HG02973 (cell line): ENCODE measurements at regions not wholly inside any gene's neighbourhood (a gene's known extent, or its start where the extent isn't known, plus 50 kb on each side); places are given as distances from the start of the nearest gene placed in this dataset.

Experiments
- ATAC-seq: cut with Tn5 transposase; IDR thresholded peaks from one replicate; pipeline ENCODE4 v1.9.1; 2021; ENCODE audit warnings: moderate library complexity; ENCODE audit not compliant: unreplicated experiment

DNA sequence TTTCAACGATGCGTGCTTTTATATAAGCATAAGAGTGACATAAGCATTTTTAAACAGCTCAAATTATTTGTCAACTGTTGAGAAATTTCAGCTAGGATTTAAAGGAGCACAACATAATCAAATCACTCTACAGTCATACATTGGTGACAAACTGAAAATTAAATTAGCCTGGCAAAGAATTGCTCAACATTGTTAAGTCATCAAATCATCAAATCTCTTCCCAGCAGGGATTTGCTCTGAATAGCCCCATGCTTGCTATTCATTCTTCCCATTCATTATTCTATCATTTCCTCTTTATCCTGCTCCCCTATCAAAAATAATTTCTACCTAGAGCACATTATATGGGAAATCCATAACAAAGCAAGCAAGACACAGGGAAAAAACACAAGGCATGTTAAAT lies 198.7 kb upstream of the LUZP2 start:
- no peak for ATAC-seq

DNA sequence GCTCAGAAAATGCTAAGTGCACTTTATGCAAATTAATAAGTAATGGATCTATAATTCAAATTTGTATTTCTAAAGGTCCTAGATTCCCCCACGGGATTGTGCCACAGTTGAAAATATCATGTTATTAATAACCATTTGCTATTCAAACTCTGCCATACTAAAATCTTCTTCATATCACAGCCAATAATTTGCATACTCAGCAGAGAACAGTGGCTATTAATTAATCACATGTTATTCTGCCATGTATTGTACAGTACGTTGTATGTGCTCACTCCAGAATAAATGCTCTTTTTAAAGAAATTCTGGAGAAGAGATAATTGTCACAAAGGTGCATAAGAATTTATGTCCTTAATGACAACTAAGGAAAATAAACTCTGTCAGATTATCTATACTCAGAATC lies 184.9 kb upstream of the LUZP2 start:
- ATAC-seq = no peak

DNA sequence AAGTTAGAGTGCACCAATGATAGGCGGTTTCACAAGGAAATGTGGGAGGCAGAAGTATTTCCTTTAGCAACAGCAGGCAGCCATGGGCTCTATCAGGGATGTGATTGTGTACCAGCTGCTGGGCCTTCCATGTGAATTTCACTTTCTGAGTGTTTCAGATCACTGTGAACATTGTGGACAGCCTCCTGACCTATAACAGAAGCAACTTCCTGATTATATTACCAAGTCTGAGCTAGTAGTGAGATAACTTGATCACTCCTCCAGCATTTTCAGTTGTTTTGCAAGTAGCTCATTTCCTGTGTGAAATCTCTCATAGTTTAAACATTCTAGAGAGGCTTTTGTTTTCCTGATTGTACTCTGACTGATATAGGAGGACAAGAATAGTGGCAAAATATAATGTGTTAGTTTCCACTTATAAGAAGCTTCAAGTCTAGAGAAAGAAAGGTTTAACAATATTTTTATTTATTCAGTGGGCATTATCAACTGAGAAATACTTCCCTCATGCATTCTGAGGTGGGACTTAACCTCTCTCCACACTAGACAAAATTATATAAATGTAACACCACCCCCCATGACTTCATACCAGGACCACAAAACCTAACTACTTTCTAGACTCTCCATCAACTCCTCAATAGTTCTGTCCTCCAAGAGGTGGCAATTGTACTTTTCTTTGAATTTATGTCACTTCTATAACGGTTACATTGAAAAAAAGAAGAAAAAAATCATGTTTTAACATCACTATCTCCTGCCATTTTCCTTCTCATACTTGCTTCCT lies 184.2 kb upstream of the LUZP2 start:
- ATAC-seq = no peak

DNA sequence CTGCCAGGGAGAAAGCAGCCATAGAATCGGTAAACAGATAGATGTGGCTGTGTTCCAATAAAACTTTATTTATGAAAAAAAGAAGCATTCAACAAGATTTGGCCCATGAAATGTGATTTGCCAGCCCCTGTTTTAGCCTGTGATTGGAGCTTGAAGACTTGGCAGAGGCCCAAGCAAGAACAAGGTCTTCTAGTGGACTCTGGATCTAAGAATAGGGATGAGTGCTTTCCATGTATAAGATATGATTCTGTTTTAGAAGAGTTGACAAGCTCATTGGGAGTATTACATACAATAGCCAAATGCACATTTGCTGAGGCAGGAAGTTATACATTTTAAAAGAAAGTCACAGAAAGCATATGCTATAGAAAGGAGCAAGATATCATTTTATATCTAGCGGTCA lies 175.6 kb upstream of the LUZP2 start:
- no peak for ATAC-seq

DNA sequence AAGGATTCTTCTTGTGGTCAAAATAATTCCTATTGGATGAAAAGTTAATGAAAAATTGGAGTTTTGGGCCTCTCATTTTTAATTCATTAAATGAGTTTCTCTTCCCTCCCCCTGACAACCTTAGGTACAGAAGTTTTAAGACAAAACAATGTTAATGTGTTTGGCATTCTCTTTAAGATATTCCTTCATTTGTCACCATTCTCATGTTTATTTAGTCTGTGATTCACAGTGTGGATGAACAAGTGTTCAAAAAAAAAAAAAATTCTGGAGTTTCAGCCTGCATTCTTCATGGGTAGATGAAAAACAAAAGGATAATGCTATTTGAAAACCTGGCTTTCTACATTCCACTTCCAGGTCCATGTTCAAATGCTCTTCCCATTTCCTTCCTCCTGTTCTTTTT lies 172.6 kb upstream of the LUZP2 start:
- ATAC-seq = no peak

DNA sequence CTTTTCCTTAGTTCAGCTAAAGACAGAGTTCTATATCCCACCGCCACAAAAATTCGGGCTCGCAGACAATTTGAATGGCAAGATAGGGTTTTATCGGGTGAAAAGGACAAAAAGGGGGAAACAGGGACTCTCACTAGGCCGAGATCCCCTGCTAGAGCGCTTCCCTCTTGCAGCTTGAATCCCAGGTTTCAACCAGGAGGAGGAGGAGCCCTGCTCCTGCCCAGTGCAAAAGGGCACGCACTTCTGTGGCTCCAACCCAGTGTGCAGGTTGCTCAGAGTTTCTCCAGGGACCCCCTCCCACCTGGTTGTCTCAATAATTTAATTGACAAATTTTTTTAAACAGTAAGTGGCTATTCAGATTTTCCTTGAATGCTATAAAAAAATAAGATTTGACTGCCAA lies 152.6 kb upstream of the LUZP2 start:
- ATAC-seq = no peak

DNA sequence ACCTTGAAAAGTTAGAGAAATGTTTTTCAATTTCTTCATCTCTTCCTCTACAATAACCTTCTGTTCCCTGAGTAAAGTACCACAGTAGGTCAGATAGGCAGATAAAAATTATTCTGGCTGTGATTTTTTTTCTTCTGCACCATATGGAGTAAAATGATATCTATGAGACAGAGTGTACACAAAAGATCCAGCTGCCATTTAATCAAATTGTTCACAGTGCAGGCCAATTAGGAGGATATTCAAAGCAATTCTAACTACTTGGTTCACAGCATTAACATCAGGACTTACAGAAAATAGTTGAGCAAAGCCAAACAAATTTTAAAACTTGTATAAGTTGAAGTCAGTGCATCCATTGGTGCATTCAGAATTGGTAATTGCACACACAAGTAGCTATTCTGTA lies 147.9 kb upstream of the LUZP2 start:
- no peak for ATAC-seq

DNA sequence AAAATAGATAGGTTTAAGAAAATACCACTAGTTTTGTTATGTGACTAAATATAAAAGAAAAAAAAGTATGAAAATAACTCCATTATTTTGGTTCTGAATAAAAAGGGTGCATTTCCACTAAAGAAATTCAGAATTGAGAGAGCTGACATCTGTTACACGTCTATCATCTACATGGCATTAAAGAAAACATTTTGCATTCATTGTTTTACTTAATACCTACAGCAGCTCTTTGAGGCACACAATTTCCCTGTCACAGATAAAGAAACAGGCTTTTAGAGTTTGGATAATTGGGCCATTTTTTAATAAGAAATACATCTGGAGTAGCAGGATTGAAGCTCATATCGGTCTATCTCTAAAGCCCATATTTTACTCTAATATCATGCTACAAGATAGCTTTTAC lies 145.7 kb upstream of the LUZP2 start:
- no peak for ATAC-seq

DNA sequence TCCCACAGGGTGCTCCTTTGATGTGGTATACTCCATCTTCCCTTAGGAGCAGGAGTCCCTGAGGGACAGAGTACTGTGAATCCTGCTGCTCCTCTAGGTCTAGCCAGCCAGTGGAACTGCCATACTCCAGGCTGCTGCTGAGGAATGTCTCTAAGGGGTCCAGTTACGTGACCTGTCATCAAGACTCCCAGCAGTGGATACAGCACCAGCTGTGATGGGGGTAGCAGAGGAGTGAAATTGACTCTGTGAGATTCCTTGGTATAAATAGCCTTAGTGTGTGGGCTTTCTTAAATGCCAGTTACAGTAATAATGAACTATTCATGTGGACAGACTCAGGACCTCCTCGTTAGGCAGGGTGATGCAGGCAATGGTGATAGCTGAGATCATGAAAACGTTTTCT lies 140.4 kb upstream of the LUZP2 start:
- no peak for ATAC-seq

DNA sequence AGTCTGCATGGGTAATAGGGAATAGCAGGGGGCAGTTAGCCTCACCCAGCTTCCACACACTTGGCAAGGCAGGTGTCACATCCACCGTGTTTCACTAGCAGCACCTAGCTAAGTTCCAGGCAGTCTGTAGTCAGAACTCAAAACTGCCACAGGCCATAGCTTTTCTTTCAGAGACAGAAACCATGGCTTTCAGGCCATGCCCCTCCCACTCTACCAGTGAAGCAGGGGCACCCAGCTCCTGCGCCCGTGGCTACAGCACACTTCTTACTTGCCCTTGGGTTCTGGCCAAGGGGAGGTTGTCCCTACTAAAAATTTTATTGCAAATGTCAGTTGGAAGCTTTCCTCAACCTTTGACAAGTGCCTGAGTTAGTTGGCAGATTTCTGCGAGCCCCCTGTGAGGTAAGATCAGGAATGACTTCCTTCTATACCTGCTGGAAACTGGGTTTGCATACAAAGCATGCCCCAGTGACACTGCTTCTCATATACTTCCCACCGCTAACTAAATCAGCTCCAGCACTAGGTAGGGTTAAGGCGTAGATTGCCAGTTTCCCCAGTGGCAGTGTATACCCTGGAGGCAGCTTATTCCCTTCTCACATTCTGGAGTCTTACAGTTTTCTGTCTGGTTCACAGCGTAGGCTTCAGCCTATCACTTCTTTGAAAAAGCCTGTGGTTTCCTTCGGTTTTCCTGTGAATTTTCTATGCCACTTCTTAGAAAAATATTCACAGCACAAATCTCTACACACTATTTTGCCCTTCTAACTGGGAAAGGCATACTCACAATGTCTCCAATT lies 139.0 kb upstream of the LUZP2 start:
- no peak for ATAC-seq

DNA sequence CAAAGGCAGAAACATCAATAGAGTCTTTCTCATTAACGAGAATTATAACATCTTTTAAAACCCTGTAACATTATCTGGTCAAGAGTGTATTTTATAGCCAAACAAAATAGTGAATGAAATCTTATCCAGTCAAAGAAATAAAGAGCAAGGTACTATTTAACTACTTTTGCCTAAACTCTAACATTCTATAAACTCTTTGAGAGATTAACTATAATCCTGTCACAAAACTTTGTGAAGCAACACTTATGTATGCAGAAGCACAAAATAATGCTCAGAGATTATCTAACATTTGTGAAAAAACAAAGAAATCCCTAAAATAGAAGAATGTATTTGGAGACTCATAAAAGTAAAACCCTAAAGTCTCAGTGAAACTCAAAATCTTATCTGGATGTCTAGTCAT lies 124.4 kb upstream of the LUZP2 start:
- ATAC-seq = no peak

DNA sequence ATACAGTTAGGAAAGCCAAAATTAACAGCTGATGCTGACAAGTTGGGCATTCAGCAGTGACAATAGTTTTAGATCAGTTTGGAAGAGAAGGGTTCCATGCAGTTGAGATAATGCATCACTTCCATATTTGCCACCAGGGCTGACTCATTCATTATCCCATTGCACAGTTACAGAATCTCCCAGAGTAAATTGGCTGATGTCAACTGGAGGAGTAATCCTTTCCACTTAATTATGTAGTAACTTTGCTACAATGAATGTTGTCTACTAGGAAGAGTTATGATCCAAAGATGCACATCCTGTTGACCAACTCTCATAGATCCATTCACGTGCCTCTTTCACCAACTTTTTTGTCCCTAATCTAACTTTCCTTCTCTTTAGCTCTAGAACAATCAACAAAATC lies 123.3 kb upstream of the LUZP2 start:
- ATAC-seq = no peak

DNA sequence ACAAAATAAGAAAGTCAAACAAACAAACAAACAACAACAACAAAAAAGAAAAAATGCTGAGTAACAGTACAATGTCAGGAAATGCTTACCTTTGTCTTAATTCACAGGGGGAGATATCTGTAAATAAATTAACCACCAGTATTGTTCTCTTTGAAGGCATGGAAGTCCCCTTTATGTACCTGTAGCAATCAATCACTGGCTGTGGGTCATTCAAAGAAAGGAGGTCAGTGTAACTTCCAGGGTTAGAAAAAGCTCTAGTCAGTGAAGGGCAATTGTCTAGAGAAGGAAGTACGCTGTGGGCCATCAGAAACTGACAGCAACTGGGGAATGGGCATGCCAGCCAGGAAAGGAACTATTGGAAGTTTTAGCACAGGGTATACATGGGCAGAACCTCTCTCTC lies 121.5 kb upstream of the LUZP2 start:
- ATAC-seq = no peak

DNA sequence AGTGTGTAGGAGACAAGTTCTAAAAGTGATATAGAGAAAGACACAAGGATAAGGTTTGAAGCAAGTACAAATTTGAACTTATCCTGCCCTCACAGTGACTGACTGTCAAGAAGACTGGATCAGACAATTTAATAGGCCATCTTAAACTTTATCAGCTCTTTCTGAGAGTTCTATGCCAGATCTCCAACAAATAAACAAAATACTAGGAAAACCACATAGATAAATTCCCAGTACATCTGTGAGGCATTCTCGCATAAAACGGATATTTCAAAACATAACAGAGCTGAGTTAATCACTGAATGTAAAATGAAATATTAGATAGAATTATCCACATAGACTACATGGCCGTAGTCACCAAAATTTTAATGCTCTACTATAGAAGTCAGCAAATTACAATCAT lies 120.9 kb upstream of the LUZP2 start:
- ATAC-seq = no peak

DNA sequence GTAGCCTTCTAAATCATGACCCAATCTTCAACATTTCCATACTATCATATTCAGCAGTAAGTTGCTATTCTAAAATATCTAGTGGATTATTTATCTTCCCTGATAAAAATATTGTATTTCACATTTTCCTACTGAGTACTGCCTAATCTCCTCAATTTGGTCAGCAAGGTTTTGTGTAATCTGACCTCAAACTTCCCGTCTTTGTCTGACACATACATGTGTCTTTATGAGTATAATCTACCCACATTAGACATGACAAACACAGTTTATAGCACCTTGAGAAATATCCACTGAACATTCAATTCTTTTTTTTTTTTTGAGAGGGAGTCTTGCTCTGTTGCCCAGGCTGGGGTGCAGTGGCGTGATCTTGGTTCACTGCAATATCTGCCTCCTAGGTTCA lies 113.7 kb upstream of the LUZP2 start:
- ATAC-seq = no peak

DNA sequence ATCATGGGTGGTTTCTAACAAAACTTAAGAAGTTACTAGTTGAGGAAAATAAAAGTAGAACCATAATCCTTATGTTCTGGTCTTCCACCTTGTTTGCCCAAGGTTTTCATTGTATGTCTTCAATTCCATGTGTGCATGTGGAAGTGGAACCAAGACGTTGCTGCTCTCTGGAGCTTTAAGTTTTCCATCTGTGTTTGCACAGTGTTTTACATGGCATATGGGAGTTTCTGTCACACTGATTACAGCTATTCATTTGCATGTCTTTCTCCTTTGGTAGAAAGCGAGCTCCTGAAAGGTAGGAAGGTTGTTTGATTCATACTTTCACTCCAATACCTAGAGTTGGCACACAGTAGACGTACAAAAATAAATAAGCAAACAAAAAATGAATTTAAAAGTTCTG lies 112.6 kb upstream of the LUZP2 start:
- ATAC-seq = no peak

DNA sequence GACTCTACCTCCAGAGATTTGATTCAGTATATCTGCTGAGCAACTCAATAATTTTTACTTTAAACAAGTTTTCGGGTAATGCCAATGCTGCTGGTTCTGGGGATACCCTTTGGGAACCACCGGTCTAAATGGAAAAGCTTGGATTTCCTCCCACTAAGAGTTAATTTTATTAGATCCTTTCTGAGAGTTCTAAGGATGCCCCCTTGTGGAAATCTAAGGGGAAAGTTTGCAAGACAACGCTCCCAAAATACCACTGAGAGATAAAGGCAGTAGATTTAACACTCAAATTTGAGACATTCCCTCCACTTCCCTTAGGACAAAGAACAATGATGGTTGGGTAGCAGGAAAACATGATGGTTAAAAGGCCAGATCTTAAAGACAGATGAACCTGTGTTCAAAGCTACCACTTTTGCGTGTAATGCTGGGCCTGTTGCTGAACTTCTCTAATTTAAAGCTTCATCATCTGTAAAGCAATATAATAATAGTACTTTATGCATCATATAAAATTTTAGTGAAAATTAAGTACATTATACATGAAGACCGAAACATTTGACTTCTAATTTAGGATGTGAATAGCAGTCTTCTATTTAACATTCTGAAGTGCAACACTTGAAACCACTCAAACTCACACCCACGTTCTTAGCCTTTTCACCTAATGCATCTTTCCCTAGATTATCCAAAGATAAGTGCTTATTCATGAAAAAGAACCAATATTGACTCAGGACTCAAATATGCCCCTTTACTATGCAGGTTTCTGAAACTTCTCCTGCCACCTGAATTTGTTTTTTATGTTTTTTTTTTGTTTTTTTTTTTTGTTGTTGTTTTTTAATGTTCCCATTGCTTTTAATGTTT lies 110.1 kb upstream of the LUZP2 start:
- ATAC-seq = no peak

DNA sequence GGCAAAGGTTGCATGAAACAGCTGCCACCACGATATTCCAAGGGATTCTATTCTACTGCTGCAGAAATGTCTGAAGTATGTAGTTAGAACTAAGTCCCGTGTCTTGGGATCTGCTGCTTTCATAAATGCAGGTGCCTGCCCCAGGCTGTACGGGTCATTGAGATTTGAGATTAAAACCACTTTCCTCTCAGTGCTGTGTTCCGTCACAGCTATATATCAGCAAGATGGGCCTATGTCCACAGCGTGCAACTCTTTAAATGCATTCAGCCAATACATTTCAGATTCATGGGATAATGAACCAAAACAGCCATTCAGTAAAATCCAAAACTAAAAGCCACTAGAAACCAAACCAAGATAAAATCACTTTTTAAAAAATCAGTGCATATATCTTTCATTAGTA lies 107.3 kb upstream of the LUZP2 start:
- no peak for ATAC-seq

DNA sequence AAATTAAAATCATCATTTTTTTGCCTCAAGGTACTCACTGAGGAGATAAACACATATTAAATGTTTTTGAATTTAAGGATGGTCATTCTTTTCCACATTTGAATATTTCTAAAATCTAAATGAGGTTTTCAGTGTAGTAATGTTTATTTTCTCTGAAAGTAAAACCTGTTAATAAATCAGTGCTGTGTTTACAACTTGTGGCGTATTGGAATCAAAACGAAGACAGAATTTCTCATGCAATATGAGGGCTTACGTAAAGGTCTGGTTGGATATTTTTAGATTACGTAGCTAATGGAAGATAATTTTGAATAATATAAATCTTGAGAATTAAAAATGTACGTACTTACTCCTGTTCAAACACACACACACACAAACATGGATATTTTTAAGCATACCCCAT lies 106.8 kb upstream of the LUZP2 start:
- ATAC-seq = no peak

DNA sequence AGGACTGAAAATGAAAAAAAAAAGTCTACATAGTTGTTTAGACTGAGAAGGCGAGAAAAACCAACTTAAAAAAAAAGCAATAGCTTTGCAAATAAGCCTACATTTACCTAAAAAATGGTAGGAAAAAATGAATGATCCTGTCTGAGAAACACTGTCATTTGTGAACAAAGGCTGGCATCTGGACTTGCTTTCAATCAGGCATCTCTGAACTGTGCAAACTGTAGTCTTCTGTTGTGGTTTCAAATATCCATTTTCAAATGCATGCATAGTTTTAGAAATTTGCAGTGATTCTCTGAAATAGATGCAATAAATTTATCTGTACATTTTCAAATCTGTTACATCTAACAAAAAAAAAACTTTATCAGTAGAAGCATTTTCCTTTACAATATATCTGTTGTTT lies 106.1 kb upstream of the LUZP2 start:
- no peak for ATAC-seq

DNA sequence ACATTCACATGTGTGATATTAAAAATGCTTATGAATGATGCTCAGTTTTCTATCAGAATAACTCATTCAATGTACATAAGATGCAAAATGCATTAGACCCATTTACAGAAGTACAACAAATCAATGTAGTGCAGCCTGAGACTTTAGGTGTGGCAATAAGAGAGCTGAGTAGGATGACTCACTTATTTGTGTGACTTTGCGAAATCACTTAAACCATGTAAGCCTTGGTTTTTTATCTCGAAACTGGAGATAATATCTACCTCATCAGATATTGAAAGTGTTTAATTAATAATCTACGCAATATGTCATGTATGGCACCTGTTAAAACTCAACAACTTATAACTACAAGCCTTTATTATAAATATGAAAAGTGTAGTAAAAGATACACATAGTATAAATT lies 105.7 kb upstream of the LUZP2 start:
- ATAC-seq = no peak
